Fibroblast of lung (primary cell): ENCODE measurements at regions not wholly inside any gene's neighbourhood (a gene's known extent, or its start where the extent isn't known, plus 50 kb on each side); places are given as distances from the start of the nearest gene placed in this dataset.
A peak's percentile ranks its signal among the peaks of the same experiment; 100 is the strongest.
"Not testable (repeated sequence)": the region's sequence is repeated elsewhere in the genome, so short reads cannot be mapped to it uniquely, and the experiment has no call there.

Source experiments
- DNase-seq, 2 donors: peaks; one replicate each; pipeline versions ENCODE4 v3.0.0 to v3.0.0-alpha.2; 2010; ENCODE audit warnings: low read depth in 2 of 2
- H2AFZ ChIP-seq: 2 replicates; pipeline ENCODE4 v1.5.1; 2012; ENCODE audit warnings: low read length, control low read depth, inconsistent platforms
- H3K27ac ChIP-seq: 2 replicates; pipeline ENCODE4 v1.5.1; 2011; ENCODE audit warnings: low read length, control low read depth; ENCODE audit not compliant: insufficient read depth
- H3K27me3 ChIP-seq: 2 replicates; pipeline ENCODE4 v1.5.1; 2011; ENCODE audit warnings: mild to moderate bottlenecking, low read length; ENCODE audit not compliant: control insufficient read depth, insufficient read depth
- H3K36me3 ChIP-seq: 2 replicates; pipeline ENCODE4 v1.5.1; 2011; ENCODE audit warnings: low read length; ENCODE audit not compliant: control insufficient read depth, insufficient read depth
- H3K4me1 ChIP-seq: 2 replicates; pipeline ENCODE4 v1.5.1; 2011; ENCODE audit warnings: low read length; ENCODE audit not compliant: control insufficient read depth, insufficient read depth; ENCODE audit errors: extremely low read depth
- H3K4me2 ChIP-seq: 2 replicates; pipeline ENCODE4 v1.5.1; 2011; ENCODE audit warnings: low read length, control low read depth; ENCODE audit not compliant: insufficient read depth; ENCODE audit errors: extremely low read depth
- H3K4me3 ChIP-seq, 4 experiments: fragments of 200-600 bp in 1 of 4; sonication (generic) in 1 of 4; replicated peaks in 1 of 4; 2 replicates each; pipeline ENCODE4 v1.5.1; 2011 to 2016; ENCODE audit warnings: low read length in 4 of 4, low read depth in 3 of 4, mild to moderate bottlenecking in 3 of 4, control low read depth in 2 of 4, inconsistent platforms in 1 of 4, mixed read lengths in 1 of 4; ENCODE audit not compliant: insufficient read depth in 1 of 4; ENCODE audit errors: control extremely low read depth in 1 of 4
- H3K79me2 ChIP-seq: 2 replicates; pipeline ENCODE4 v1.5.1; 2012; ENCODE audit warnings: mild to moderate bottlenecking, low read length, inconsistent platforms; ENCODE audit not compliant: control insufficient read depth, insufficient read depth
- H3K9ac ChIP-seq: 2 replicates; pipeline ENCODE4 v1.5.1; 2011; ENCODE audit warnings: mild to moderate bottlenecking, low read length, control low read depth; ENCODE audit not compliant: insufficient read depth
- H3K9me3 ChIP-seq: 2 replicates; pipeline ENCODE4 v1.5.1; 2012; ENCODE audit warnings: low read depth, low read length; ENCODE audit not compliant: control insufficient read depth, insufficient read depth
- H4K20me1 ChIP-seq: 2 replicates; pipeline ENCODE4 v1.5.1; 2011; ENCODE audit warnings: low read length; ENCODE audit not compliant: control insufficient read depth, insufficient read depth; ENCODE audit errors: extremely low read depth
- EZH2 ChIP-seq: IDR thresholded peaks from 2 replicates; pipeline ENCODE4 v1.5.1; 2012; ENCODE audit warnings: low read length, control low read depth, mild to moderate bottlenecking; ENCODE audit errors: missing control alignments
- TF ChIP-seq, protein P1 (sequence below), 2 donors: IDR thresholded peaks in 1 of 2; conservative IDR thresholded peaks in 1 of 2; 1 replicate in 1 of 2; 2 replicates in 1 of 2; pipeline ENCODE4 v1.5.1; 2011 to 2012; ENCODE audit warnings: low read length in 2 of 2, control low read depth in 1 of 2, inconsistent platforms in 1 of 2, low read depth in 1 of 2, mild to moderate bottlenecking in 1 of 2

GRCh38 chr6:43929511-43929910 is 159.5 kb downstream of the VEGFA start:
- no peaks in the 10 kb centered on the region for H3K27me3 ChIP-seq
- no peak overlapping the region for H2AFZ ChIP-seq
- H3K4me2 ChIP-seq, result no peak overlapping the region
- no peaks in the 10 kb centered on the region for H3K36me3 ChIP-seq
- no peak overlapping the region for H3K27ac ChIP-seq
- H4K20me1 ChIP-seq, result no peaks in the 10 kb centered on the region
- no peak for DNase-seq
- no peaks in the 10 kb centered on the region for H3K9me3 ChIP-seq
- H3K4me3 ChIP-seq, result no peak overlapping the region
- H3K4me1 ChIP-seq, result peaks cover 7% of the 10 kb centered on the region
- TF ChIP-seq, protein P1, sequence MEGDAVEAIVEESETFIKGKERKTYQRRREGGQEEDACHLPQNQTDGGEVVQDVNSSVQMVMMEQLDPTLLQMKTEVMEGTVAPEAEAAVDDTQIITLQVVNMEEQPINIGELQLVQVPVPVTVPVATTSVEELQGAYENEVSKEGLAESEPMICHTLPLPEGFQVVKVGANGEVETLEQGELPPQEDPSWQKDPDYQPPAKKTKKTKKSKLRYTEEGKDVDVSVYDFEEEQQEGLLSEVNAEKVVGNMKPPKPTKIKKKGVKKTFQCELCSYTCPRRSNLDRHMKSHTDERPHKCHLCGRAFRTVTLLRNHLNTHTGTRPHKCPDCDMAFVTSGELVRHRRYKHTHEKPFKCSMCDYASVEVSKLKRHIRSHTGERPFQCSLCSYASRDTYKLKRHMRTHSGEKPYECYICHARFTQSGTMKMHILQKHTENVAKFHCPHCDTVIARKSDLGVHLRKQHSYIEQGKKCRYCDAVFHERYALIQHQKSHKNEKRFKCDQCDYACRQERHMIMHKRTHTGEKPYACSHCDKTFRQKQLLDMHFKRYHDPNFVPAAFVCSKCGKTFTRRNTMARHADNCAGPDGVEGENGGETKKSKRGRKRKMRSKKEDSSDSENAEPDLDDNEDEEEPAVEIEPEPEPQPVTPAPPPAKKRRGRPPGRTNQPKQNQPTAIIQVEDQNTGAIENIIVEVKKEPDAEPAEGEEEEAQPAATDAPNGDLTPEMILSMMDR (conservative IDR thresholded peaks at IDR 0.05 in 1 of 2, IDR thresholded peaks at IDR 0.05 in 1 of 2; ENCODE audit: low read depth in 1 of 2, low read length in 2 of 2), result no peak
- TF ChIP-seq EZH2, result no peak
- H3K9ac ChIP-seq, result no peak overlapping the region
- H3K79me2 ChIP-seq, result no peaks in the 10 kb centered on the region

DNA sequence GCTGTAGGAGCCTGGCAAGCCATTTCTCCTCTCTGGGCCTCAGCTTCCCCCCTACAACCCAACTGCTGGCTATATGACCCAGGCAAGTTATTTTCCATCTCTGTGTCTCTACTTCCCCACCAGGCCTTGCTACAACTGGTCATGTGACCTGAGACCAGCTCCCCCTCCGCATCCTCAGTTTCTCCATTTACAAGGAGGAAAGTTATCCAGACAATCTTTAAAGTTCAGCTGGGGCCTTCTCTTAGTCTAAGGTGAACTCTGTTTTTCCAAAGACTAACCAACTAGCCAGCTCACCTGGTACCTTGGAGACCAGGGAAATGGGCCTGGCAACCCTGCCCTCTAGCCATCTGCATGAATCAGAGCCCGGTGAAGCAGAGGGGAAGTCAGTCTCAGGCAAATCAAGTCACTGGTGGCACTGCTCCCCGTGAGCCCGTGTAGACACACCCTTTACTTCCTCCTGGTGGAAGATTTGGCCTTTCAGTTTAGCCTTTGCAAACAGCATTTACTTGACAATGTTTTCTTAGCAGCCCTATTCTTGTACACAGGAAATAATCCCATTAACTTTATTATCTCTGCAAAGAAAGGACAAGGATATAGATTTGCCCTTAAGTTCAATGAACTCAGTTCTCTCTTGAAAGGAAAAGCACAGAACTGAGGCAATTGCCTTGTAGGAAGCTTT is 157.7 kb downstream of the VEGFA start:
- no peak overlapping the region for H3K9ac ChIP-seq
- TF ChIP-seq EZH2, result no peak
- H3K9me3 ChIP-seq, result no peaks in the 10 kb centered on the region
- no peaks in the 10 kb centered on the region for H3K79me2 ChIP-seq
- H4K20me1 ChIP-seq, result no peaks in the 10 kb centered on the region
- peaks cover 13% of the 10 kb centered on the region for H3K4me1 ChIP-seq
- no peak overlapping the region for H3K4me2 ChIP-seq
- DNase-seq, result no peak
- H2AFZ ChIP-seq, result no peak overlapping the region
- no peaks in the 10 kb centered on the region for H3K36me3 ChIP-seq
- no peaks in the 10 kb centered on the region for H3K27me3 ChIP-seq
- no peak overlapping the region for H3K4me3 ChIP-seq
- no peak overlapping the region for H3K27ac ChIP-seq

- H3K9ac ChIP-seq, result no peak overlapping the region
Measured at GRCh38 chr6:43926634-43927531, 156.9 kb downstream of the VEGFA start.

GRCh38 chr6:43925636-43926139 is 155.7 kb downstream of the VEGFA start:
- DNase-seq, H3K27ac ChIP-seq, H3K9ac ChIP-seq, H2AFZ ChIP-seq, H3K79me2 ChIP-seq, H3K36me3 ChIP-seq, H3K27me3 ChIP-seq, H4K20me1 ChIP-seq, H3K4me2 ChIP-seq, H3K4me3 ChIP-seq, H3K9me3 ChIP-seq: not testable (repeated sequence)
- peaks cover 13% of the 10 kb centered on the region for H3K4me1 ChIP-seq

More at GRCh38 chr6:43926634-43927531, 156.9 kb downstream of the VEGFA start:
- Histone ChIP-seq H3K79me2 (no peaks in the 10 kb centered on the region), H3K4me3 (no peak overlapping the region), H3K9me3 (no peaks in the 10 kb centered on the region), H4K20me1 (no peaks in the 10 kb centered on the region), H3K36me3 (no peaks in the 10 kb centered on the region), H3K4me1 (peaks cover 13% of the 10 kb centered on the region), H3K27me3 (no peaks in the 10 kb centered on the region), H2AFZ (no peak overlapping the region), H3K4me2 (no peak overlapping the region), H3K27ac (no peak overlapping the region)
- peak; percentile 93 to 96 for DNase-seq
- TF ChIP-seq EZH2, result no peak
- TF ChIP-seq, protein P1 (conservative IDR thresholded peaks at IDR 0.05 in 1 of 2, IDR thresholded peaks at IDR 0.05 in 1 of 2; ENCODE audit: low read depth in 1 of 2, low read length in 2 of 2), result peak in 1 of 2 donors; percentile 12
